HG03064 (cell line): ENCODE measurements at regions not wholly inside any gene's neighbourhood (a gene's known extent, or its start where the extent isn't known, plus 50 kb on each side); places are given as distances from the start of the nearest gene placed in this dataset.

Experiments
- ATAC-seq: cut with Tn5 transposase; IDR thresholded peaks from one replicate; pipeline ENCODE4 v1.9.1; 2021; ENCODE audit warnings: low read depth; ENCODE audit not compliant: unreplicated experiment

- ATAC-seq: no peak
Measured at GRCh38 chrX:26414534-26414933, 198.6 kb downstream of the MAGEB5 start.

DNA sequence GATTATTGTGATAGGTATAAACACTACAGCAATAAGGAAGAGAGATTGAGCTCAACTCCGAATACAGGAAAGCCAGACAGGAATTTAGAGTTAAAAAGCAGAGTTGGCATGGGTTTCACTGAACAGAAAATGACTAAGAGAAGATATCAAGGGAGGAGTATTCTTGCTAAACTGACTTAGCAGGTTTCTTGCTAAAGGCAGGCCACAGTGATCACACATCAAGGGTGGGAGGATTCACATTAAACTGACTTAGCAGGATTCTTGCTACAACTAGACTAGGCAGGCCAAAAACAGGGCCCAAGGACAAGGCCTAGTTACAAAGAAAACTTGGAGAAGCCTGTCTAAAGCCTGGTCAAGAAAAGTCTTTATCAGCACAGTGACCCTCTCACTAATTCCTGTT, 195.1 kb downstream of the MAGEB5 start:
- no peak for ATAC-seq

DNA sequence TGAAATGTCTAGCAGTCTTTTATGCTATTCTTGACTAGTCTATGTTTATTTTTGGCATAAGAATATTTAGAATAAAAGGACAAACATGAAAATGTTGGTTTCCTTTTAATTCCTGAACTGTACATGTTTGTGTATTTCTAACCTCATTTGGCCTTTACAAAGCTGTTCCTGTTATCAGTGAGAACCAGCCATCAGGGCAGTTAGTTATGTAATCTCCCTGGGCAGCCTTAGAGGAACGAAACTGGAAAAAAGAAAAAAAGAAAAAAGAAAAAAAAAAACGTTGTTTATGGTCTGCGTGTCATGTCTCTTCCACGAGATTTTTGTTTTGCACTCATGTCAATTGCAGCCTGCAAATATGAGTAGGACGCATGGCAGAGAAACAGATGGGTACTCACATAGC, 193.7 kb downstream of the MAGEB5 start:
- ATAC-seq: no peak

GRCh38 chrX:26387906-26388305, 171.9 kb downstream of the MAGEB5 start:
- no peak for ATAC-seq

GRCh38 chrX:26376037-26376708, 160.2 kb downstream of the MAGEB5 start:
- no peak for ATAC-seq

- no peak for ATAC-seq
Measured at GRCh38 chrX:26375346-26375745, 159.4 kb downstream of the MAGEB5 start.

DNA sequence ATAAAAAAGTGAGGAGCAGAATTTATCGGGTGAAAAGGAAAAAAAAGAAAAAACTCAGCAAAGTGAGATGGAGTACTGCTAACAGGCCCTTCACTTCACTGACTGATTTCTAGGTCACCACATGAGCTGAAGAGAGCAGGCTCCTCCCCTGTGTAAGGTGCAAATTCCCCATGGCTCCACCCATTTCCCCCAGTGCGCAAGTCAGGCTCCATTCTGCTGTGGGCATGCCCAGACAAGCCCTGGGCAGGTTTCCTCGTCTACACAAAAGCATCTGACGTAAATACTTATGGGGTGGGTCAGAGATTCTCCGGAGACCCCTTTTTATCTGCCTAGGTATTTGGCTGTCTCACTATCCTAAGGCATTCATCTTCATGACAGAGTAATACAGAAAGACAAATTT, 157.9 kb downstream of the MAGEB5 start:
- no peak for ATAC-seq

GRCh38 chrX:26352891-26353430, 137.0 kb downstream of the MAGEB5 start:
- ATAC-seq: no peak

DNA sequence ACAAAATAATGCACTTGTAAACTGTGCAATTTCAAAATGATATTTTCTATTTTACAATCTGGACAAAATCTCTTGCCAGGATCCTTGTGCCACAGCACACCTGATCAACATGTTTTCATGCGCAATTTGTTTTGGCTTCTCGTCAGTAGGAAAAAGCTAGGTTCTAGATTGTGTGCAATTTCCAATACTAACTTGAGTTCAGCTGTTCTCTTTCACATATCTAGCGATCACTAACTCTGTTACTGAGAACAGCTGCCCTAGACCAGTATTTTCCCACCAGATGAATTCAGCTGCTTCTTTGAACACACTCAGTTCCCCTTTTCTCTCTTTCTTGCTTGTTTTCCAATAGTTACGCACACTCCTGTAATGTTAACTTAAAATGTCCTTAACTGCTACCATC, 131.2 kb downstream of the MAGEB5 start:
- ATAC-seq: no peak

GRCh38 chrX:26334232-26334631, 118.3 kb downstream of the MAGEB5 start:
- no peak for ATAC-seq

GRCh38 chrX:26328608-26329319, 112.8 kb downstream of the MAGEB5 start:
- ATAC-seq: no peak

- no peak for ATAC-seq
Measured at GRCh38 chrX:26309262-26309661, 93.3 kb downstream of the MAGEB5 start.

- ATAC-seq: no peak
Measured at GRCh38 chrX:26295425-26295824, 79.5 kb downstream of the MAGEB5 start.

GRCh38 chrX:26286836-26287235, 70.9 kb downstream of the MAGEB5 start:
- no peak for ATAC-seq
